ENCODE measurements at regions not wholly inside any gene's neighbourhood (a gene's known extent, or its start where the extent isn't known, plus 50 kb on each side); places are given as distances from the start of the nearest gene placed in this dataset.
A peak's percentile ranks its signal among the peaks of the same experiment; 100 is the strongest.
"Not testable (repeated sequence)": the region's sequence is repeated elsewhere in the genome, so short reads cannot be mapped to it uniquely, and the experiment has no call there.

GRCh38 chr22:22716136-22716665 is 71.8 kb downstream of the GGTLC2 start:
- DNase-seq (ENCODE audit: low spot score) (no peak), FAIRE-seq (no peak)

- FAIRE-seq, result peak; percentile 58
- no peak for DNase-seq (ENCODE audit: low spot score)
Observed at GRCh38 chr22:22717664-22718063, 73.2 kb downstream of the GGTLC2 start.

- DNase-seq (ENCODE audit: low spot score) (peak; percentile 53), FAIRE-seq (peak; percentile 42)
Observed at GRCh38 chr22:22720201-22720723, 75.8 kb downstream of the GGTLC2 start.

- FAIRE-seq, result peak; percentile 62
- no peak for DNase-seq (ENCODE audit: low spot score)
Observed at GRCh38 chr22:22720724-22721261, 76.4 kb downstream of the GGTLC2 start.

- FAIRE-seq (peak; percentile 92), DNase-seq (ENCODE audit: low spot score) (peak; percentile 61)
Observed at GRCh38 chr22:22721681-22722354, 77.4 kb downstream of the GGTLC2 start.

- DNase-seq (ENCODE audit: low spot score) (peak; percentile 33), FAIRE-seq (peak; percentile 30)
Observed at GRCh38 chr22:22728382-22728781, 84.0 kb downstream of the GGTLC2 start.

GRCh38 chr22:22730655-22731373 is 86.4 kb downstream of the GGTLC2 start:
- FAIRE-seq, result peak; percentile 13
- DNase-seq (ENCODE audit: low spot score), result no peak

GRCh38 chr22:22731374-22731676 is 86.9 kb downstream of the GGTLC2 start:
- FAIRE-seq, result no peak
- DNase-seq (ENCODE audit: low spot score), result no peak

- FAIRE-seq, result not testable (repeated sequence)
Observed at GRCh38 chr22:22733006-22733405, 88.6 kb downstream of the GGTLC2 start.

GRCh38 chr22:22733881-22734373 is 89.5 kb downstream of the GGTLC2 start:
- no peak for DNase-seq (ENCODE audit: low spot score)
- FAIRE-seq, result no peak

More at GRCh38 chr22:22733006-22733405, 88.6 kb downstream of the GGTLC2 start:
- not testable (repeated sequence) for DNase-seq (ENCODE audit: low spot score)

GRCh38 chr22:22734395-22735272 is 90.2 kb downstream of the GGTLC2 start:
- FAIRE-seq, result peak; percentile 20

GRCh38 chr22:22735276-22735675 is 90.9 kb downstream of the GGTLC2 start:
- FAIRE-seq; DNase-seq (ENCODE audit: low spot score): not testable (repeated sequence)

More at GRCh38 chr22:22734395-22735272, 90.2 kb downstream of the GGTLC2 start:
- not testable (repeated sequence) for DNase-seq (ENCODE audit: low spot score)

- no peak for FAIRE-seq
- DNase-seq (ENCODE audit: low spot score), result no peak
Observed at GRCh38 chr22:22735695-22736611, 91.5 kb downstream of the GGTLC2 start.

GRCh38 chr22:22737590-22737989 is 93.2 kb downstream of the GGTLC2 start:
- DNase-seq (ENCODE audit: low spot score), result no peak
- no peak for FAIRE-seq

- FAIRE-seq, result peak; percentile 85
- DNase-seq (ENCODE audit: low spot score), result no peak
Observed at GRCh38 chr22:22738959-22739585, 94.7 kb downstream of the GGTLC2 start.

GRCh38 chr22:22740560-22741276 is 96.3 kb downstream of the GGTLC2 start:
- FAIRE-seq (no peak), DNase-seq (ENCODE audit: low spot score) (no peak)

- FAIRE-seq, result no peak
Observed at GRCh38 chr22:22741843-22742242, 97.4 kb downstream of the GGTLC2 start.

GRCh38 chr22:22742641-22743040 is 98.2 kb downstream of the GGTLC2 start:
- FAIRE-seq, result peak; percentile 61

More at GRCh38 chr22:22741843-22742242, 97.4 kb downstream of the GGTLC2 start:
- no peak for DNase-seq (ENCODE audit: low spot score)

More at GRCh38 chr22:22742641-22743040, 98.2 kb downstream of the GGTLC2 start:
- DNase-seq (ENCODE audit: low spot score), result no peak
